DMS 273 (cell line): ENCODE measurements at regions not wholly inside any gene's neighbourhood (a gene's known extent, or its start where the extent isn't known, plus 50 kb on each side); places are given as distances from the start of the nearest gene placed in this dataset.

ENCODE experiments used
- DNase-seq: peaks from one replicate; lab custom pipeline; 2025; ENCODE audit not compliant: unreplicated experiment; lab: John Stamatoyannopoulos, UW

- no peak for DNase-seq
Observed at GRCh38 chr12:58455136-58455535, 465.2 kb downstream of the LRIG3 start.

- DNase-seq, result no peak
Observed at GRCh38 chr12:58458102-58458501, 462.2 kb downstream of the LRIG3 start.

- no peak for DNase-seq
Observed at GRCh38 chr12:58459191-58459590, 461.1 kb downstream of the LRIG3 start.

- no peak for DNase-seq
Observed at GRCh38 chr12:58463051-58463450, 457.3 kb downstream of the LRIG3 start.

GRCh38 chr12:58465418-58465817 lies 454.9 kb downstream of the LRIG3 start:
- no peak for DNase-seq

GRCh38 chr12:58470266-58471010 lies 449.9 kb downstream of the LRIG3 start:
- DNase-seq, result no peak

- peak; percentile 55 for DNase-seq
Observed at GRCh38 chr12:58479401-58479800, 440.9 kb downstream of the LRIG3 start.

- no peak for DNase-seq
Observed at GRCh38 chr12:58481811-58482210, 438.5 kb downstream of the LRIG3 start.

GRCh38 chr12:58487255-58487654 lies 433.0 kb downstream of the LRIG3 start:
- DNase-seq, result peak; percentile 12

- no peak for DNase-seq
Observed at GRCh38 chr12:58487678-58488161, 432.6 kb downstream of the LRIG3 start.

GRCh38 chr12:58489394-58489793 lies 430.9 kb downstream of the LRIG3 start:
- no peak for DNase-seq

GRCh38 chr12:58491306-58491705 lies 429.0 kb downstream of the LRIG3 start:
- DNase-seq, result no peak

- DNase-seq, result no peak
Observed at GRCh38 chr12:58496411-58497190, 423.7 kb downstream of the LRIG3 start.

- no peak for DNase-seq
Observed at GRCh38 chr12:58500399-58500798, 419.9 kb downstream of the LRIG3 start.

- DNase-seq, result peak; percentile 77
Observed at GRCh38 chr12:58502226-58502625, 418.1 kb downstream of the LRIG3 start.

- DNase-seq, result peak; percentile 4
Observed at GRCh38 chr12:58502841-58503240, 417.5 kb downstream of the LRIG3 start.

- no peak for DNase-seq
Observed at GRCh38 chr12:58503731-58504130, 416.6 kb downstream of the LRIG3 start.

GRCh38 chr12:58504143-58504938 lies 416.0 kb downstream of the LRIG3 start:
- peak; percentile 49 for DNase-seq

- DNase-seq, result no peak
Observed at GRCh38 chr12:58509116-58509885, 411.0 kb downstream of the LRIG3 start.

- DNase-seq, result no peak
Observed at GRCh38 chr12:58513301-58513834, 406.9 kb downstream of the LRIG3 start.
